ENCODE measurements at regions not wholly inside any gene's neighbourhood (a gene's known extent, or its start where the extent isn't known, plus 50 kb on each side); places are given as distances from the start of the nearest gene placed in this dataset.

- TF ChIP-seq CTCF (IDR thresholded peaks at IDR 0.05) (no peak), POLR2AphosphoS5 (IDR thresholded peaks at IDR 0.05; ENCODE audit: insufficient read depth in 1 of 2, low read depth in 1 of 2) (no peak), POLR2A (IDR thresholded peaks at IDR 0.05) (no peak)
Observed at GRCh38 chr4:4762300-4762699, 97.2 kb upstream of the MSX1 start.

Measured in vagina (tissue), 2 donors.